A549 (cell line): ENCODE measurements at regions not wholly inside any gene's neighbourhood (a gene's known extent, or its start where the extent isn't known, plus 50 kb on each side); places are given as distances from the start of the nearest gene placed in this dataset.
A peak's percentile ranks its signal among the peaks of the same experiment; 100 is the strongest.

ENCODE experiments used
- ATAC-seq, 2 experiments: fragments of 200-7000 bp in 1 of 2; fragments of >200 bp in 1 of 2; cut with Nextera tagmentation in 1 of 2; cut with Tn5 transposase in 1 of 2; 3 replicates each; pipeline versions ENCODE4 v1.8.0 to v1.9.1; 2018 to 2020; ENCODE audit warnings: mild to moderate bottlenecking in 1 of 2, moderate library complexity in 1 of 2
- CTCF ChIA-PET: fragments of 300-600 bp; sonication (Branson Sonifier 250); formaldehyde crosslinking; extraction: SDS; loops from one replicate; lab custom pipeline; 2021; ENCODE audit warnings: antibody characterized with exemption, inconsistent platforms; lab: Yijun Ruan, JAX
- POLR2A ChIA-PET: fragments of 350-600 bp; formaldehyde crosslinking; extraction: SDS; loops from one replicate; lab custom pipeline; 2021; ENCODE audit warnings: antibody characterized with exemption, inconsistent platforms; lab: Yijun Ruan, JAX
- DNase-seq, 2 experiments: peaks; one replicate each; pipeline versions ENCODE4 v3.0.0 to v3.0.0-alpha.2; 2011 to 2016; ENCODE audit warnings: low read depth in 1 of 2, low spot score in 1 of 2
- FAIRE-seq: peaks from 2 replicates; lab custom pipeline; 2011; peaks lifted over from hg19 to GRCh38; lab: Jason Lieb, UNC
- H3K27ac ChIP-seq, 2 experiments: fragments of >200 bp; sonication (Bioruptor Twin); formaldehyde crosslinking; 3 replicates each; pipeline ENCODE4 v1.5.1; 2016 to 2017
- H3K4me1 ChIP-seq: fragments of >200 bp; sonication (Bioruptor Twin); formaldehyde crosslinking; 3 replicates; pipeline ENCODE4 v1.6.1; 2016
- H3K4me2 ChIP-seq: fragments of >200 bp; sonication (Bioruptor Twin); formaldehyde crosslinking; 3 replicates; pipeline ENCODE4 v1.6.1; 2016
- H3K4me3 ChIP-seq: fragments of >200 bp; sonication (Bioruptor Twin); formaldehyde crosslinking; 3 replicates; pipeline ENCODE4 v1.5.1; 2016
- H3K9me3 ChIP-seq: fragments of >200 bp; sonication (Bioruptor Twin); formaldehyde crosslinking; 3 replicates; pipeline ENCODE4 v1.6.1; 2016
- EHF ChIP-seq: fragments of 250-450 bp; sonication (Bioruptor Pico); IDR thresholded peaks from 2 replicates; pipeline ENCODE4 v1.5.0; 2020; ENCODE audit warnings: mild to moderate bottlenecking
- EHMT2 ChIP-seq: fragments of 200-600 bp; sonication (generic); IDR thresholded peaks from 2 replicates; pipeline ENCODE4 v1.6.1; 2016; ENCODE audit warnings: antibody characterized with exemption, low read depth, mild to moderate bottlenecking, moderate library complexity
- FOSB ChIP-seq: fragments of 250-450 bp; sonication (Bioruptor Pico); IDR thresholded peaks from 2 replicates; pipeline ENCODE4 v1.5.0; 2020; ENCODE audit warnings: mild to moderate bottlenecking, moderate library complexity
- HOXB13 ChIP-seq: fragments of 250-450 bp; sonication (Bioruptor Pico); IDR thresholded peaks from 2 replicates; pipeline ENCODE4 v1.5.0; 2020; ENCODE audit warnings: low read depth, mild to moderate bottlenecking, moderate library complexity
- JUN ChIP-seq, 2 experiments: fragments of >200 bp; sonication (Bioruptor Twin); formaldehyde crosslinking; IDR thresholded peaks; 2 replicates in 1 of 2; 3 replicates in 1 of 2; pipeline ENCODE4 v1.6.1; 2016 to 2017
- MAFK ChIP-seq: fragments of 450-650 bp; IDR thresholded peaks from 2 replicates; pipeline ENCODE4 v1.6.1; 2014; ENCODE audit not compliant: partially characterized antibody
- NFE2L2 ChIP-seq: fragments of 150-350 bp; conservative IDR thresholded peaks from 2 replicates; pipeline ENCODE4 v1.6.1; 2014; ENCODE audit warnings: low read length
- PHF8 ChIP-seq: fragments of 200-600 bp; sonication (generic); IDR thresholded peaks from 2 replicates; pipeline ENCODE4 v1.6.1; 2016; ENCODE audit warnings: low read depth, mild to moderate bottlenecking, antibody characterized with exemption, moderate library complexity, borderline replicate concordance
- SMC3 ChIP-seq: fragments of >200 bp; sonication (Bioruptor Twin); formaldehyde crosslinking; IDR thresholded peaks from 3 replicates; pipeline ENCODE4 v1.6.1; 2018; ENCODE audit warnings: inconsistent platforms
- ZC3H11A ChIP-seq: fragments of 450-650 bp; IDR thresholded peaks from 2 replicates; pipeline ENCODE4 v1.6.1; 2014; ENCODE audit warnings: antibody characterized with exemption, mild to moderate bottlenecking
- ZNF302 ChIP-seq: fragments of 250-450 bp; sonication (Bioruptor Pico); IDR thresholded peaks from 2 replicates; pipeline ENCODE4 v1.9.0; 2021; ENCODE audit warnings: inconsistent platforms, mild to moderate bottlenecking, moderate library complexity
- WGBS: methylation state at CpG from one replicate; pipeline ENCODE4 v1.1.6; 2017; ENCODE audit errors: missing lambda C conversion rate; 5-methylcytosine and 5-hydroxymethylcytosine counted together
- TF ChIP-seq, protein P1 (sequence below): fragments of 250-450 bp; sonication (Bioruptor Pico); IDR thresholded peaks from 2 replicates; pipeline ENCODE4 v1.5.0; 2021; ENCODE audit warnings: mild to moderate bottlenecking, moderate library complexity, borderline replicate concordance
- TF ChIP-seq, protein P2 (sequence below): fragments of 150-350 bp; IDR thresholded peaks from 2 replicates; pipeline ENCODE4 v1.6.1; 2014; ENCODE audit warnings: low read depth, mild to moderate bottlenecking, low read length

DNA sequence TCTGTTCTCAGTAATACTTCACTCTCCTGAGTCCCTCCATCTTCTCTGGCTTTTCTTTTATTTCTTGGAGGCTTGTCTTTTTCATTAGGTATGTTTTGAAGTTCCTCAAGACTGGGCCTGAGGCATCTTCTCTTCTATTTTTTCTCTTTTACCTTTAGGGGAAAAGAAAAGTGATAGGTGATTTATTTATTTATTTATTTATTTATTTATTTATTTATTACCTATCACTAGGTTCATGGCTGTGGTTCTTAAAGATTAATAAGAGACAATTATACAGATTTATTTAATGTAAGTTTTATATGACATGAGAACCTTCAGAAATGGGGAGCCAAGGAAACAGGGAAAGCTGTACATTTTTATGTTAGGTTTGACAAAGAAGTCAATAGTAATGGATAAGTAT, 330.3 kb upstream of the RBMS3 start:
- no peak for DNase-seq
- Histone ChIP-seq H3K27ac (no peak overlapping the region), H3K4me1 (peaks cover 3% of the 10 kb centered on the region; the same call in 1 of the 3 replicates), H3K4me3 (no peak overlapping the region), H3K4me2 (no peak overlapping the region), H3K9me3 (no peaks in the 10 kb centered on the region)
- TF ChIP-seq EHMT2 (no peak), ZC3H11A (peak; percentile 97)
- no peak for FAIRE-seq
- POLR2A ChIA-PET, result no interaction called here
- CTCF ChIA-PET, result no interaction called here
- no peak for ATAC-seq

DNA sequence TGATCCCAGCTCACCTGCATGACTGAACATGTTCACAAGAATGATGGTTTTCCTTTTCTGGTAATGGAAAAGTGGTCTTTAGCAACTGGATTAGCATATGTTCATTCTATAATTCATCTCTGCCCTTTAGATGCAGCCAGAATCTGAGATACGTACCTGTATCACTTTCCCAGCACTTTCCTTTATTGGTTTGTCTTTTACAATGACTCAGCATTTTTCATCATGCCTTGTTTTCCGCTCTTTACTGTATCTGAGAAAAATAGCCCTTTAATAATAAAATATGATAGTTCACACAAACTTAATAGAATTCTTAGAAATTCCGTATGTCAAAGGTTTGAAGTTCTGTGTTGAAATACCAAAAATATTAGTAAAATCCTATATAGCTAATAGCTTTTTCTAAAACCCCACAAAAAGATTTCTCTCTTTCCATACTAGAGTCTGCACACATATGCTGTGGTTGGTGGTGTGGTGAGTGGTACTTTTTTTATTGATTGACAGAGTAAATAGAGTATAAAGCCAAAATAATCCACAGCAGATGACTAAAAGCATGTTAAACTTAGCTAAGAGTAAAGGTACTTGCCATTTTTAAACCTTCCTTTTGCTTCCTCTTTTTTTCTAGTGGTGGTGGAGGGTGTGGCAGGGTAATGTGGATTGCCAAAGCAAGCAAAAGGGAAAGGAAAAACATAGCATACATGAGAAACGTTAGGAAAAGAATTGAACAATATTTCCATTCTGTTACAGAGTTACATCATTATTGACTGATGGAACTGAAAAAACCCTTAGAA, 328.9 kb upstream of the RBMS3 start:
- ATAC-seq, result no peak
- ChIA-PET POLR2A (no interaction called here), CTCF (no interaction called here)
- DNase-seq, result no peak
- peaks cover 3% of the 10 kb centered on the region; the same call in 1 of the 3 replicates for H3K4me1 ChIP-seq
- no peak for TF ChIP-seq HOXB13 (CRISPR knock-in tag)
- TF ChIP-seq, protein P1, sequence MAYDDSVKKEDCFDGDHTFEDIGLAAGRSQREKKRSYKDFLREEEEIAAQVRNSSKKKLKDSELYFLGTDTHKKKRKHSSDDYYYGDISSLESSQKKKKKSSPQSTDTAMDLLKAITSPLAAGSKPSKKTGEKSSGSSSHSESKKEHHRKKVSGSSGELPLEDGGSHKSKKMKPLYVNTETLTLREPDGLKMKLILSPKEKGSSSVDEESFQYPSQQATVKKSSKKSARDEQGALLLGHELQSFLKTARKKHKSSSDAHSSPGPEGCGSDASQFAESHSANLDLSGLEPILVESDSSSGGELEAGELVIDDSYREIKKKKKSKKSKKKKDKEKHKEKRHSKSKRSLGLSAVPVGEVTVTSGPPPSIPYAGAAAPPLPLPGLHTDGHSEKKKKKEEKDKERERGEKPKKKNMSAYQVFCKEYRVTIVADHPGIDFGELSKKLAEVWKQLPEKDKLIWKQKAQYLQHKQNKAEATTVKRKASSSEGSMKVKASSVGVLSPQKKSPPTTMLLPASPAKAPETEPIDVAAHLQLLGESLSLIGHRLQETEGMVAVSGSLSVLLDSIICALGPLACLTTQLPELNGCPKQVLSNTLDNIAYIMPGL (CRISPR knock-in tag), result no peak
- TF ChIP-seq NFE2L2, result peak; percentile 98
- TF ChIP-seq ZNF302, result no peak
- TF ChIP-seq FOSB (CRISPR knock-in tag), result no peak
- TF ChIP-seq JUN (IDR thresholded peaks at IDR 0.05), result no peak
- no peak for TF ChIP-seq SMC3
- TF ChIP-seq MAFK, result peak; percentile 96
- no peak for TF ChIP-seq EHMT2
- no peak for FAIRE-seq
- H3K27ac ChIP-seq, result no peak overlapping the region; a peak in 1 of 6 replicates
- WGBS, result 73% methylated on average over 4 of the region's 4 CpGs
- no peaks in the 10 kb centered on the region for H3K9me3 ChIP-seq
- no peak overlapping the region for H3K4me2 ChIP-seq
- no peak overlapping the region for H3K4me3 ChIP-seq

DNA sequence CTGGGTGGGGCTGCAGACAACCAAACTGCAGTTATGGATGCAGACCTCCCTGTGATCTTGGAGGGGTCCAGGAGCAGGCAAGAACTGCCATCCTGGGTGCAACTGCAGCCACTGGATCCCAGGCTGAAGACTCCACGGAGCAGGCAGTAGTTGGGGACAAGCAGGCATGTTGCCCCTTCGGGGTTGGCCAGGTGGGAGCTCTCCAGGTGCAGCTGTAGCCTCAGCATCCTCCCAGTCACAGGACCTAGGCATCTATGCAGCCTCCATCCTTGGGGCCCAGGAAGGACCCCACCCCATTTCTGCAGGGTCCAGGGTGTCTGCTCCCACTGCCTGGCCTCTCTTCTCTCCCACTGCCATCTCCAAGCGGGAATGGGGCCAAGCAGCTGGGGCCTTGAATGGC, 322.2 kb upstream of the RBMS3 start:
- Histone ChIP-seq H3K4me1 (no peaks in the 10 kb centered on the region), H3K4me2 (no peak overlapping the region), H3K27ac (no peak overlapping the region), H3K4me3 (no peak overlapping the region), H3K9me3 (no peaks in the 10 kb centered on the region)
- POLR2A ChIA-PET, result no interaction called here
- DNase-seq, result no peak
- no peak for TF ChIP-seq EHMT2
- no peak for TF ChIP-seq PHF8
- TF ChIP-seq EHF, result no peak
- no peak for ATAC-seq
- no peak for FAIRE-seq
- 21% methylated on average over 3 of the region's 3 CpGs for WGBS
- CTCF ChIA-PET, result no interaction called here

DNA sequence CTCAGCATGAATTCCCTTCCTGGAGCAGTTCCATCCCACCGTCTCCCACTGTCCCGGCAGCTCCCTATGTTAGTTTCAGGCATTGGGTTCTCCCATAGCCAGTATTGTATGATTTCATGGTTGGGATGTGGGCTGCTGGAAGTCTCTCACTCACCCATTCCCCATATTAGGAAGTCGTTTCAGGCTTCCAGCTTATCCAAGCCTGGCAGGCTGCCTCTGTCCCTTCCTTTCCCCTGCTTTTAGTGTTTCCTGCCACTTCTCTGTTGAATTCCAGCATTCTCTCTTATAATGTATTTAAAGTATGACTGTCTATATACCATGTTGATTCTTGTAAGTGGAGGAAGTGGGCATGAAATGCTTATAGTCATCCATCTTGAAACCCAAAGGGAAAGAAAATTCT, 309.7 kb upstream of the RBMS3 start:
- POLR2A ChIA-PET, result no interaction called here

More for the DNA sequence above, 309.7 kb upstream of the RBMS3 start:
- TF ChIP-seq, protein P2, sequence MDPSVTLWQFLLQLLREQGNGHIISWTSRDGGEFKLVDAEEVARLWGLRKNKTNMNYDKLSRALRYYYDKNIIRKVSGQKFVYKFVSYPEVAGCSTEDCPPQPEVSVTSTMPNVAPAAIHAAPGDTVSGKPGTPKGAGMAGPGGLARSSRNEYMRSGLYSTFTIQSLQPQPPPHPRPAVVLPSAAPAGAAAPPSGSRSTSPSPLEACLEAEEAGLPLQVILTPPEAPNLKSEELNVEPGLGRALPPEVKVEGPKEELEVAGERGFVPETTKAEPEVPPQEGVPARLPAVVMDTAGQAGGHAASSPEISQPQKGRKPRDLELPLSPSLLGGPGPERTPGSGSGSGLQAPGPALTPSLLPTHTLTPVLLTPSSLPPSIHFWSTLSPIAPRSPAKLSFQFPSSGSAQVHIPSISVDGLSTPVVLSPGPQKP, result no peak
- no peak overlapping the region for H3K4me2 ChIP-seq
- H3K9me3 ChIP-seq, result peaks cover 4% of the 10 kb centered on the region; the same call in 1 of the 3 replicates
- ATAC-seq (no peak), FAIRE-seq (no peak), DNase-seq (no peak)
- WGBS, result 58% methylated on average over 3 of the region's 3 CpGs
- no peak overlapping the region for H3K4me3 ChIP-seq
- CTCF ChIA-PET, result no interaction called here
- H3K27ac ChIP-seq, result no peak overlapping the region
- H3K4me1 ChIP-seq, result no peaks in the 10 kb centered on the region
